Activated gamma-delta T cell treated with Interleukin-2 at 50 U/mL for 16 hours (primary cell): ENCODE measurements at regions not wholly inside any gene's neighbourhood (a gene's known extent, or its start where the extent isn't known, plus 50 kb on each side); places are given as distances from the start of the nearest gene placed in this dataset.

Experiments
- DNase-seq: peaks from one replicate; pipeline ENCODE4 v3.0.0-alpha.2; 2020

DNA sequence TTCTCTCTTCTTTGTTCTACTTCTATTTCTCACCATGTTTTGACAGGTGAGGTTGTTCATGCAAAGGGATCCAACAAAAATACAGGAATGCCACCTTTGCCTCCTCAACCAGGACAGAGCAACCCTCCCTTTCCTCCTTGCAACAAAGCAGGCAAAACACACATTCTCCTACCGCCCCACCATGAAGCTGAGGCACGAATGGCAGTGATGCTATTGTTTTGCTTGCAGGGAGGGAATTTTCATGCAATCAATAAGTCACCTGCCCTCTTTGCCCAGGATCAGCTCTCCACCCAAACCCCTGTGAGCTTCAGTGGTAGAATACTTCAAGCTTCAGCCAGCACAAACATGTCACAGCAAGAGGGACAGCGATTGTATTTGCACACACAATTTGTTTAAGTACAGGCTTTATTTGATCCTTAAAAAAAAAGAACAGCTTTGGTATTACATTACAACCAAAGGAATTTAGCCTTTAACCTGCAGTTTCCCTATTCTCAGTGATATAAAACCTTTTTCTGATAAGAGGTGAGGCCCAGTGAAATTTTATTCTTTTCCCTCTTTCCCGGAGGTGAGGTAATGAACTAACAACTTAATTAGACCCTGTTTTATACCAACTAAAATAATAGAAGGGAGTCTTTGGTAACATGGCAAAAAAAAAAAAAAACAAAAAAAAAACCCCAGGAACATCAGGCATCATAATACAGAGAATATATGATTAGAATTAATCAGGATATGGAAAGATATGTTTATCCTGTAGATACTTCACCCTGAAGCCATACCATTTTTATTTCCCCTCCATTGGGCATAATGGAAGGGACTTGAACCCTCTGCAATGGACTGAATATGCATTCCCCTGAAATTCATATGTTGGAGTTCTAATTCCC is 87.0 kb upstream of the EEA1 start:
- no peak for DNase-seq

- no peak for DNase-seq
Measured at GRCh38 chr12:93016752-93017350, 87.8 kb upstream of the EEA1 start.

DNA sequence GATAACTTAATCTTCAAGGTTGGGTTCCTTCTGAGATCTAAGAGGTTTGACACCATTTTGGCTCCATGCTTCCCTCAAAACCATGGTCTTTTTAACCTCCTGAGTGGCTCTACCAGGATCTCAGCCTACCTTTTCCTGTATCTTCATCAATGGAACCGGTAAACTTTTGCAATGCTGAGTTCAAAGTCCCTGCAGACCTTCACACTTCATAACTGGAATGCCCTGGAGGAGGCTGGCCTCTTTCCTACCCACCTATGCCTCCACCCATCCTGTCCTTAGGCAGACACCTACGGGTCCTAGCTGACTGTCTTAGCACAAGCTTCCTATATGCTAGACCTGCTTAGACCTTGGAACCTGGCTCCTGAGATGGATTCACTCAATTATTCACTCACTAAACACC is 89.5 kb upstream of the EEA1 start:
- no peak for DNase-seq

GRCh38 chr12:93019212-93019927 is 90.3 kb upstream of the EEA1 start:
- no peak for DNase-seq

- DNase-seq, result no peak
Measured at GRCh38 chr12:93019975-93020630, 91.0 kb upstream of the EEA1 start.

- no peak for DNase-seq
Measured at GRCh38 chr12:93020631-93021597, 91.8 kb upstream of the EEA1 start.

DNA sequence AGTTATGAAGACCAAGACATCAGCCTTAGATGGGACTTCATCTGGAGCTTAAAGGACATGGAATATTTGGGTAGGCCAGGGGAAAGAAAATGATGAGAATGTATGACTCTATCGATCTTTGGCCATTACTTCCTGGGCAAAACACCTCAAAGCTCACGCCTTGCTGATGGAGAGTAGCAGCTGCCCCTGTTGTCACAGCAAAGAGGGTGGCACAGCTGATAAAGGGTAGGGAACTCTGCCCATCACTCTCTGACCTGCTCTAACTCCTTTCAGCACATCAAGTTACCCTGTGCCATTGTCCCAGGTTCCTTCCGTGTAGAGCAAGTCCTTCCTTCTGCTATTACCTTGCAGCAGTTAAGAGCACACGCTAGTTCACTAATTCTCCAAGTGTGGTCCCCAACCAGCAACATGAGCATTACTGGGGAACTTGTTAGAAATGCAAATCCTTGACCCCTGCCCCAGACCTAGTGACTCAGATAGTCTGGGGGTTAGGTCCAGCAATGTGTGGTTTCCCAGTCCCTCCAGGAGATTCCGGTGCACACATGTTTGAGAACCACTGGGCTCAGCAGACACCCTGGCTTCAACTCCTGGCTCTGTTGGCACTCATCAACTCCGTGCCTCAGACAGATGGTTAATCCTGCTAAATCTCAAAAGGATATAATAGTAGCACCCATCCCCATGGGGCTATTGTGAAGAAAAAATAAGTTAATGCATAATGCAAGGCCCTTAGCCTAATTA is 93.7 kb upstream of the EEA1 start:
- DNase-seq, result no peak

- DNase-seq, result no peak
Measured at GRCh38 chr12:93025145-93026103, 96.3 kb upstream of the EEA1 start.

- no peak for DNase-seq
Measured at GRCh38 chr12:93027041-93027440, 97.9 kb upstream of the EEA1 start.

DNA sequence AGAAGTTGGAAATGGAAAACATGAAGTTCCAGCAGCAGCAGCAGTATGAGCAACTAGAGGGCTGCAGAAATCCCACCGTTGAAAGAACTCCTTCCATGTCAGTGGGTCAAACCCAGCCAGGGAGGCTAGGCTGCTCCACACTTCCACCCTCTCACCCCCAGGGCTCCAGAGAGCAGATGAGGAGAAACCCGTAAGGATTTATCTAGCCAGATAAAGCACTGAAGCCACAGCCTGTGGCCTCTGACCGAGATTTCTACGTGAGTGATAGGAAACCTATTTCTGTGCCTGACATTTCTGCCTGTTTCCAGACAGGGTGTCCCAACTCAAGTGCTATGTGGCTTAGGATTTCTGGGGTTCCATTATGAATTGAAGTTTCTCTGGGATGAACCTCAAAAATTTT is 100.0 kb upstream of the EEA1 start:
- DNase-seq, result no peak

GRCh38 chr12:93031028-93031427 is 101.9 kb upstream of the EEA1 start:
- DNase-seq, result no peak

DNA sequence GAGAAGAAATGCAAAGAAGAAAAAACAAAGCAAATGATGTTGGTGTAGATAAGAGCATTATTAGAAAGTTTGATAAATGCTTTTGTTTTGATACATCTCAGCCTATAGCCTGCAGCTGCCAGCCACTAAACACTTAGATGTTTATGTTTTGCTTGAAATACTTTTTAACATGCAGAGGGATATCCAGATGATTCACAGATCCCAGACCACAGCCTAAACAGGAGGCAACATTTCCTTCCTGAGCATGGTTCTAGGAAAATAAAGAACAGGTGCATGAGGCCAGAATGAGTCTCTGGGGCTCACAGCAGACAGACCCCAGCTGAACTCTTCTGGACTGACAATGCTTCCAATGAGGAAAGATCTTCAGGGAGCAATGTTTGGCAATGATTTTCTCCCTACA is 103.7 kb upstream of the EEA1 start:
- no peak for DNase-seq

DNA sequence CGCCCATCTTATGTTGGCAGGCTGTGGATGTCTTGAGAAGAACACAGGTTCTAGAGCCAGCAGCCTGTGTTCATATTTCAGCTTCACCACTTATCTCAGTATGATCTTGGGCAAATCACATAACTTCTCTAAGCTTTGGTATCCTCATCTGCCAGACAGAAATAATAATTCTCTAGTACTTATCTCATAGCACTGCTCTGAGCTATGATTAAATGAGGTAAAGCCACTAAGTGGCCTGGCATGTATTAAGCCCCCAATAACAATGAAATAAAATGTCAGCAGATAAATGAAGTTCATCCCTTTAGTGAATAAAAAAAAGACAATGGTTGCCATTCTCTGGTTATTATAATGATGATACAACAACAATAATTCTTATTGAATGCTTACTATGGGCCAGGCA is 104.9 kb upstream of the EEA1 start:
- no peak for DNase-seq

DNA sequence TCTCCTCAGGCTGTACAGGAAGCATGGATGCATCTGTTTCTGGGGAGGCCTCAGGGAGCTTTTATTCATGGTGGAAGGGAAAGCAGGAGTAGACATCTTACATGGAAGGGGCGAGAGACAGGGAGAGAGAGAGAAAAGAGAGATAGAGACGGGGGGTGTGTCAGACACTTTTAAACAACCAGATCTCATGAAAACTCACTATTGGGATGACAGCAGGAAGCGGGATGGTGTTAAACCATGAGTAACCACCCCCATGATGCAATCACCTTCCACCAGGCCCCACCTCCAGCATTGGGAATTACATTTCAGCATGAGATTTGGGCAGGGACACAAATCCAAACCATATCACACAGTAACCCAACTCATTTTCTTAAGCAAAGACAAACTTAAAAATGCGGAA is 110.0 kb upstream of the EEA1 start:
- DNase-seq, result no peak

- no peak for DNase-seq
Measured at GRCh38 chr12:93039930-93040329, 110.8 kb upstream of the EEA1 start.

- DNase-seq, result no peak
Measured at GRCh38 chr12:93040367-93040766, 111.3 kb upstream of the EEA1 start.

DNA sequence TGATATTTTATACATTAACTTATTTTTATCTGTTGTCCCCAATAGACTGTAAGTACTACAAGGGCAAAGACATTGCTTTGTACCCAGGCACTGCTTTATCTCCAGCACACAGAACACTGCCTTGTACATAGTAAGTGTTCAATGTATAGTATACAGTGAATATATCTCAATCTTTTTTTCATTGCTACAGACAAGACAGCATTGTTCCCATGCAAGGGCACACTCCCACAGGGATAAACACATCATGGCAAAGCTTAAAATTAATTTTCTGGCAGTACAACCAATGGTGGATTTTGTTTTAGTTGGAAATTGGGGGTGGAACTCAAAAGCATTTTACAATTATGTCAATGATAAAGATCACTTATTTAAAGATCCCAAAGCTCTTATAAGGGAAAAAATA is 112.3 kb upstream of the EEA1 start:
- no peak for DNase-seq

GRCh38 chr12:93042283-93042682 is 113.2 kb upstream of the EEA1 start:
- no peak for DNase-seq

GRCh38 chr12:93042684-93043083 is 113.6 kb upstream of the EEA1 start:
- no peak for DNase-seq

- DNase-seq, result no peak
Measured at GRCh38 chr12:93043192-93043876, 114.2 kb upstream of the EEA1 start.
